GM19043 (cell line): ENCODE measurements at regions not wholly inside any gene's neighbourhood (a gene's known extent, or its start where the extent isn't known, plus 50 kb on each side); places are given as distances from the start of the nearest gene placed in this dataset.

Source experiments
- ATAC-seq: cut with Tn5 transposase; IDR thresholded peaks from one replicate; pipeline ENCODE4 v1.9.1; 2021; ENCODE audit warnings: low read depth; ENCODE audit not compliant: unreplicated experiment

DNA sequence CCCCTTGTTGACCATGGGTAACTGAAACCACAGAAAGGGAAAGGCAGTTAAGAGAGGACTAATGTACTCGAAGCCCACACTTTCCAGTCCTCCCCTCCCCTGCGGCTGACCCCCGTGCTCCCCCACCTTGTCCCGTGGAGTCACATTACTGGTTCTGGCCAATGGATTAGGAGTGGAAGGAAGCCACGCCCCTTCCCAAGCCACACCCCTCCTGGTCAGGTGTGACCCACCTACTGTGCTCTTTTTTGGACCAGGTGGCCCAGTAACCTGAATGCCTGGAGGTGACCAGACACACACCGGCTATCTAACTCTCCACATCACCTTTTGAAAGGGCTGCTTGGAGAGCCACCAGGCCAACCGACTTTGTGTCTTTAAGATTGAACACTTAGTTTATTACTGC is 109.3 kb upstream of the MSX1 start:
- no peak for ATAC-seq

DNA sequence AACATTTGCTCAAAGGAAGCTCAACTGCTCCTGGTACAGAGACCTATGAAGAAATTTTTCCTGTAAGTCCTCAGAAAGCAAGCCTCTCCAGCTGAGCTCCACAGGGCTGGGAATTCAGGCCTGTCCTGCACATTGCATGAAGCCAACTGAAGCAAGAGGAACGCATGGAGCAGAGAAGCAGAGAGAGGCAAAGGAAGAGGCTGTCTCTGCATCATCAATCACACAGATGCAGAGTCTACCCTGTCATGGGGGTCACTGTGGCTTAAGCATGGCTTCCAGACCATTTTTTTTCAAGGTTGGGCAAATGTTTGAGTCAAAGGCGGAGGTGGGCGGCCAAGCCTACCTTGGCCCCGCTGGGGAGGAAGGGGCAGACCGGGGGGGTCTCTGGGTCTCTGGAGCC is 110.3 kb upstream of the MSX1 start:
- no peak for ATAC-seq

DNA sequence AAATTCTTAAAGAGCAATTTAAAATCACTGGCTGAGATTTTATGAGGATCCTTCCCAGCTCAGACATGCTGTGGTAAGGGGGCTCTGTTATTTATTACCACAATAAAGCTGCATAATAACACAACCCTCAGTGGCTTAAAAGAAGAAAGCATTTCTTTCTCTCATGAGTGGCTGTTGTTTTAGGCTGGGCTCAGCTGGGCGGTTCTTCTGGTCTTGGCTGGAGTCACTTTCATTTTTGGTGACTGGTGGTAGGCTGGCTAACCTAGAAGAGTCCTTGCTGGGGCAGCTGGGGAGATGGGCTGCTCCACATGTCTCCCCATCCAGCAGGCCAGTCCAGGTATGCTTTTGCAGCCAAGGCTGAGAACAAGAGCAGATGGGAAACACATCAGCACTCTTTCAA is 113.0 kb upstream of the MSX1 start:
- no peak for ATAC-seq

DNA sequence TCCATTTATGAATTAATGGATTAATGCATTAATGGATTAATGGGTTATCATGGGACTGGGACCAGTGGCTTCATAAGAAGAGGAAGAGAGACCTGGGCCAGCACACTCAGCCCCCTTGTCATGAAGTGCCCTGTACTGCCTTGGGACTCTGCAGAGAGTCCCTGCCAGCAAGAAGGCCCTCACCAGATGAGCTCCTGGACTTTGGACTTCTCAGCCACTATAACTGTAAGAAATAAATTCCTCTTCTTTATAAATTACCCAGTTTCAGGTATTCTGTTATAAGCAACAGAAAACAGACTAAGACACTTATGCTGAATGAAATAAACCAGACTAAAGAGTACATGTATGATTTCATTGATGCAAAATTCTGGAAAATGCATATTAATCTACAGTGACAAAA is 119.4 kb upstream of the MSX1 start:
- no peak for ATAC-seq

DNA sequence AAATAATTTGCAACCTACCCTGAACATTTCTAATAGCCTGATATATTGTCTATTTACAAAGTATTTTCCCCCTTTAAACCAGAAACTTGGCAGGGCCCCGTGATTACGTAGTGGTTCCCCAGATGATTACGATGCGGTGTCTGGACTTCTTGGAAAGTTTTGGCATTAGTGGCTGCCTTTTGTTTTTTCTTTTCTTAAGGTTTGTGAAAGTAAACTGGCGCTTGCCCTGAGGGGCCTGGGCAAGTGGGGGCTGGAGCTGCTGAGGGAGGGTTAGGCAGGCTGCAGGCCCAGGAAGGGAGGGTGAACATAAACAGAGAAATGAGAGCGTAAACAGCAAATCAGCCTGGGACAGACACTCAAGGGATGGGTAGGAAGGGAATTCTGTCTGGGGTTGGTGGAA is 123.6 kb upstream of the MSX1 start:
- no peak for ATAC-seq

DNA sequence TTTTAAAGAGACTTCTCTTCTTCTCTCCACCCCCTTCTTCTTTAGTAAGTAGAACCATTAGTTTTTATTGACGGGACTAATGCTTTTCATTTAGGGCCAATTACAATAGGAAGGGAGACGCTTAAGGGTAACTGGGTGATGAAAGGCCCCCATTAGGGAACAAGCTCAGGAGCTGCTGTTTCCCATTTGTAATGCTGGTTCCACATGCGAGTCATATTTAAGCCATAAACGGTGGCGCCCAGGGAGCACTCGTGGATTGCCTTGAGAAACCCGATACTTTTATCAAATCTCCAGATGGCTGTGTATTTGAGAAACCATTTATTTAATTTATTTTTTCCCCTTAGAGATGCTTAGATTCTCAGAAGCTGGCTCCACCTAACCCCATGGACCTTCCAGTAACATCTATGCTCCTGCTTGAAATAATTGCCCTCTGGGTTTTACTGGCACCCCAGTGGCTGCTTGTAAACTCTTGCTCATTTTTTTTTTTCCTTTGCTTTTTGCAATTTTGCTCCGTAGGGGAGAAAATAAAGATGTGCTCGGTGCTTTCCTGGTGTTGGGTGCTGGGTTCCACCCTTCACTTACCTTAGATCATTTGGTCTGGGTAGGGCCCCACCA is 124.2 kb upstream of the MSX1 start:
- no peak for ATAC-seq

DNA sequence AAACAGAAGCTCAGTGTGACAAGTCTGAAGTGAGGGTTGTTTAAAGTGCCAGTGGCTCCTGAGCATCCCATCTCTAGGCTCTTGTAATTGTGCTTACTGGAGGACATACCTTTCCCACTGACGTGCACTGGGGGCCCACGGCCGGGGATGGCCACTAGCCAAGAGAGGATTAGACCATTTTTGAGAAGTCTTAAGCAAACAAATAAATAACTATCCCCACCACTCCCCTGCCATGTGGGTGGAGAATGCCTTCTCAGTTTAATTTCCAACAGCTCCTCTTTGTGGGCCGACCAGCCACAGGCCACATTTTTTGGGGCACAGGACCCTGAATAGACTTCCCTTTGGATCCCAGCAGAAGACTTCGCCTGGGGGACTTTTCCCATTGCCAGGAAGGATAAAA is 125.0 kb upstream of the MSX1 start:
- ATAC-seq, result no peak

DNA sequence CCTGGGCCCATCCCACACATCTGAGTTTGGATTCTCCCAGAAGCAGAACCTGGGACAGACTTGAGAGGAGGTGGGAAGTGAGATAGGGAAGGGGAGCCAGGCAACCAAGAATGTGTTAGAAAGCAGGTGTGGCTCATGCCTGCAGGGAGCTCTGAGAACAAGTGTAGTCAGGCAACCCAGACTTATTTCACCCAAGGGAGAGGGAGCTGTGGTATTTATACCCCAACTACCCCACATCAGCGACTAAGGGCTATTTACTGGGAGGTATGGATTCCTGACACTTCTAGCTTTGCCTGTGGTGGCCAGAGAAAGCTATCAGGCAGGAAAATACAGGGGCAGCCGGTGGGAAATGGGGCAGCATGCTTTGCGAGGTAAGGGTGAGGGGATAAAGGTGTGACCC is 125.8 kb upstream of the MSX1 start:
- no peak for ATAC-seq

DNA sequence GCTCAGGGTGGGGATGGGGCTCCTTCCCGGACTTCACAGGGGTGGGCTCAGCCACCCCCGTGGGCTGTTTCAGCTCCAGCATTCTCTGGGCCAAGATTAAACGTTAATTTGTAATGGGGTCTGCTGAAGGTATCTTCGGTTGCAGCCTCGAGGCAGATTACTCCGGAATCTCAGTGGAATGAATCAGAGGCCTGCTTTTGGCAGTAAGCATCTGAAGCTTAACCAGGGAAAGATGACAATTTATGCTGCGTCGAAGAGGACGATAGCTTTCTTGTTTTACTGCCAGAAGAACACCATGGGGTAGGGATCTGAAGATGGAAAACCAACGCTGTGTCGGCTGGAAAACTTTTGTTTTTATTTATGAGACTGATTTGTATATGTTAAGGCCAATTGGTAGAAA is 129.2 kb upstream of the MSX1 start:
- ATAC-seq, result no peak

DNA sequence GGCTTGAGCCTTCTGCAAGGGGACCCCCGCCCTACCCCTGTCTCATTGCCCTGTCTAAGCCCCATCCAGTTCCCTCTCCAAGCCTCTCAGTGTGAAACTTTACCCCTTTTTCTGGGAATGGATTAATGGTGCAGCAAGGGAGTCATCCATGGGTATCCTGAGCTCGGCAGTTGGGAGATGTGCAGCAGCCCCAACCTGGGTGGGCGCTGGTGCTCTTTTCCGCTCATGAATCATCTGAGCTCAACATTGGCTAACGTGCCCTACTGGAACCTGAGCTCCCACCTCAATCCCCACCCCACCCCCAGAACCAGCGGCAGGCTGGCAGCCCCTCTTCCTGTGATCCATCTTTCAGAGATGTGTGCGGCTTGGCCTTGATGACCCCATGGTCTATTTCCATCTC is 130.3 kb upstream of the MSX1 start:
- no peak for ATAC-seq

DNA sequence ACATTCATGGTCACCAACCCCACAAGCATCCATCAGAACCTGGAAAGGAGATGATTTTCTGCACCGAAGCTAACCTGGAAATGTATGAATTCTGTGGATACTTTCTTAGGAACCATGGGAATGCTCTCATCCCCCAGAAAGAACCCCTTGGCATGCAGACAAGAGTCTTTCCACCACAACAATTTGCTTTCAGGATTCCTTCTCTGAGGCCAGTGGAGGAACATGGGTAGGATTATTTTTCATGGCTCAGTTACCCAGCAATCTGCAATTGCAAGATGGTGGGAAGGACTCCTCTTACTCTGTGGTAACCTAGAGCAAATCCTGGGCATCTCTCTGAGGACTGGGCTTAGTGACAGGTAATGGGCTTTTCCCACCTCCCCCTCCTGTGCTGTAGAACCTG is 131.9 kb upstream of the MSX1 start:
- ATAC-seq, result no peak

DNA sequence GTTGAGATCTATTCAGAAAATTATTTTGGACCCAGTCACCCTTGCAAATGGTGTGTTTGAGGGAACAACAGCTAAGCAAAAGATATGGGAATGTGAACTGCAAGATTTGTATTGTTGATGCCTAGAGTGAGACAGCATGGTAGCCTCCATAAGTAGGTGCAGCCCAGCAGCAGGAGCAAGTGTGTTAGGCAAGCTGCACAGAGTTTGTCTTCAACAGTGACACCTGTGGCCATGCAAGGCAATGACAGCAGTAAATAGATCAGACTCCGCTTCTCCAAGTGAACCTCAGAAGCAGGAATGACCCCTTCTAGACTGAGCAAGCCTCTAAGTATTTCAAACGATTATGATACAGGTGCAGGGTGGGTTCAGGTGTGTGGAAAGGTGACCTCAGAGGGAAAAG is 133.4 kb upstream of the MSX1 start:
- no peak for ATAC-seq

DNA sequence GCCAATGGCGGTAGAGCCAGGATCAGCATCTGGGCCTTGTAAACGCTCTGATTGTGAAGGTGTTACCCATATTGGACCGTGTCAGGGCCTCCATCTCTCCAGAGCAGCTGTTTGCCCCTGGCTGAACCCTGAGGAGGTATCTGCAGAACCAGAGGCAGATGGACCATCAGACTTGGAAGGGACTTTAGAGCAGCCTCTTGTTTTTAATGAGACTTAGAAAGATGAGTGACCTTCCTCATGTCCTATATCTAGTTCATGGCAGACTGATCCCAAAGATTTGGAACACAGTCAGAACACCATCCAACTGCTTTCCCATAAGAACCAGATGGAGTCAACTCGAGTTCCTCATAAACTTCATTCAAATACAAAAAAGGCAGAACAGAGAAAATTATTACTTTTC is 135.1 kb upstream of the MSX1 start:
- no peak for ATAC-seq

DNA sequence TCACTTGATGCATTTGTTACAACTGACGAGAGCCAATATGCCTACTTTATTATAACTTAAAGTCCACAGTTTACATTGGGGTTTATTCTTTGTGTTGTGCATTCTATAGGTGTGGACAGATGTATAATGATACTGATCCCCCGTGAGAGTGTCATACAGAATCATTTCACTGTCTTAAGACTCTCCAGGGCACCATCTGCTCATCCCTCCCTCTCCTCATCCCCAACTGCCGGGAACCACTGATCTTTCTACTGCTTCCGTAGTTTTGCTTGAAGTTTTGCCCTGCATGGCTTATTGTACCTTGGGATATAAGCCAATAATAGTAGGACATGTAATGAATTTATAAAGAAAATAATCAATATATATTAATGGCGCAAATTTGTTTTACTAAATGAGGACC is 137.8 kb upstream of the MSX1 start:
- no peak for ATAC-seq

DNA sequence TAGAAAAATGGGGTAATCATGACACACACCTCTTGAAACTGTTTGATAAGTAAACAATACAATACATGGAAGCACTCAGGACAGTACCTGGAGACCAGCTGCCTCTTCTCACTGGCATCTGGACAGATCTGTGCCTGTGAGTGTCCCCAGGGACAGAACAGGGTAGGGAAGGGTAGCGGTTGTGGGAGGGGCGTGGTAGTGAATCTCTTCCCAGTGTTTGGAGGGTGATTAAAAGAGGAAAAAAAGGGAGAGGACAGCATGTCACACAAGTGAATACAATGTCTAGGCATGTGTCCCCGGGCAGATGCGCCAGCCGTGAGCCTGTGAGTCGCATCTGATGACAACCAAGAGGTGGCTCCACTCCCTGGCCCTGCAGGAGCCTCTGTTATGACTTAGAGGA is 138.8 kb upstream of the MSX1 start:
- ATAC-seq, result no peak

DNA sequence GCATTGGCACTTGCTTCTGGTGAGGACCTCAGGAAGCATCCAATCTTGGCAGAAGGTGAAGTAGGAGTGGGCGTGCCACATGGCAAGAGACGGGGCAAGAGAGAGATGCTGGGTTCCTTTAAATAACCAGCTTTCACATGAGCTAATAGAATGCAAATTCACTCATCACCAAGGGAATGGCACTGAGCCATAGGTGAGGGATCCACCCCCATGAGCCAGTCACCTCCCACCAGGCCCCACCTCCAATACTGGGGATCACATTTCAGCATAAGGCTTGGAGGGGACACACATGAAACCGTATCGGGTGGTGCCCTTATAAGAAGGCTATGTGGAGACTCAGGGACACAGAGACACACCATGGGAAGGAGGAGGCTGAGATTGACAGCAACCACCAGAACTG is 140.0 kb upstream of the MSX1 start:
- ATAC-seq, result no peak

DNA sequence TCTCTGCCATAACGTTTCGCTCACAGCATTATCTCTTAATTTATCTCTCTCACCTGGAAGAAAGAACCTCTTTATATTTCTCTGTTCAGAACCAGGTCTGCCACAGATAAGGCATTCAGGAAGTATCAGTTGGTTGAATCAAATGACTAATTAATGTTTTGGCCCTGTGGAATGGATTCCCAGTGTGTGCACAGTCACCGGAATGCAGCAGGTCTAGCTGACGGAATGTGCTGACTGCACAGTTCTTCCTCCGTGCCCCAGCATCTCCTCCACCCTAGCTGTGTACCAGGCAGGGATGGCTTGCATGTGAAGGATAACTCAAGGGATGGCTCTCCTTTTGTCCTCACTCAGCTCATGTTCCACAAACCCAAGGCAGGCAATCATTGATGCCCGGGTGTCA is 141.8 kb upstream of the MSX1 start:
- no peak for ATAC-seq

DNA sequence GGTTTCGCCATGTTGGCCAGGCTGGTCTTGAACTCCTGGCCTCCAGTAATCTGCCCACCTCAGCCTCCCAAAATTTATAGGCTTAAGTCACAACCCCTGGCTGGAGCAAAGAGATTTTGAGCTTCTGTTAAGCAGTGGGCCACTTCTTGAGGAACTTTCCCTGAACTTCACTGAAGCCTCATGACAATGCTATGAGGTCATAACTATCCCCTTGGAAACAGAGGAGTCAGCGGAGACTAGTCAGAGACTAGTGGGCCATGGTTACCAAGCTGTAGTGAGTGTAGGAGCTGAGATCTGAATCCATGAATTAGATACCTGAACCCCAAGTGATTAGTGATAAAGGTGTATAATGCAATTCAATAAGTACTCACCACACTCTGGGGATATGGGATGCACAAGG is 145.1 kb upstream of the MSX1 start:
- no peak for ATAC-seq

DNA sequence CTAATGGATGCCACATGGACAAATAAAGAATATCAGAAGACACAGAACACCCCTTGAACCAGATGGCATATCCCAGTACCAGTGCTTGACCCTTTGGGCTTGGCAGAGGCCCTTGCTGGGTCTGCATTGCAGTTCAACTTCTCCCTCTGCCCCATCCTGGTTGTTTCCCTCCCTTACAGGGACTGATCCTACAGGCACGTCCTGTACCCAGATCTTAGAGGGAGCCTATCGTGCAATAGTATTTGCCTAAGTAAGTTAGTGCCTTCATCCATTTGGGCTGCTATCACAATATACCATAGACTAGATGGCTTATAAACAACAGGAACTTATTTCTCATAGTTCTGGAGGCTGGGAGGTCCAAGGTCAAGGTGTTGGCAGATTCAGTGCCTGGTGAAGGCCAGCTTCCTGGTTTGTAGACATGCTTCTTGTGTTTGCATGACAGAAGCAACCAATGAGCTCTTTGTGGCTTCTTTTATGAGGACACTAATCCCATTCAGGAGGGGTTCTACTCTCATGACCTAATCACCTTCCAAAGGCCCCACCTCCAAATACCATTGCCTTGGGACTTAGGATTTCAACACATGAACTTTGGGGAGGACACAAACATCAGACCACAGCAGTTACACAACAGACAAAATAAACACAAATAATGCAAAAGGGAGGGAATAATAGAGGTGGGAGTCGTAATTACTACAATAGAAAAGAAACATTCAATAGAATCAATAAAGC is 146.5 kb upstream of the MSX1 start:
- no peak for ATAC-seq

DNA sequence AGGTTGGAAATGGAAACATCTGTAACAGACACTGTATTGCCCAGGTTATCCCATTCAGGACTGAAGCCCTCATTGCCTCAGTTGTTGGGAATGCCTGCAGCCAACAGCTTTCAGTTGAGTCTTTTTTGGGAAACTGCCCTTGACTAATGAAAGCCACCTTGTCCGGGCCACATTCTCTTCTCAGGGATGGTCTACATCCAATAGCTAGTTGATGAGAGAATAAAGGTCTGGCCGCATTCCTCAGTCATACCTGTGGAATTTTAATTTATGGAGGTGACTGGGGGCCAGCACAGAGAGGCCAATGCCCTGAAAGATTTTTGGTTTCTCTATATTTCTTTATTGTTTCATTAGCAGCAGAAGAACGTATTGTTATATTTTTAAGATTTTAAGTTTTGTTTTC is 147.6 kb upstream of the MSX1 start:
- ATAC-seq, result no peak

DNA sequence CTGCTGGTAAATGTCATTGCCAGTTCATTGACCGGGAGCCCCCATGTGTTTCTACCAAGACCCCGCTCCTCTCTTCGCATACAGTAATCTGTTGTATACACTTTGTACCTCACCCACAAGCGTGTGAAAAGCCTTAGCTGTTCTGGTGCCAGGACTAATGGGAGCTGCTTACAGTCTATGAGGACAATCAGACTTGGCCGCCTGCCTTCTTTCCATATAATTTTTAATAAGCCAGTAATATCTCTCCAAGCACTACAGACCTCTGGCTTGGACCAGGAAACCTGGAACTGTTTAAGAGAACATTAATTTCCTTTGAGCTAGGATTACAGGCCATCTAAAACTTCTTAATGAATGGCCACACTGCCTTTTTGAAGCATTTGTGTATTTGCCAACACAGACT is 149.7 kb upstream of the MSX1 start:
- ATAC-seq, result no peak

DNA sequence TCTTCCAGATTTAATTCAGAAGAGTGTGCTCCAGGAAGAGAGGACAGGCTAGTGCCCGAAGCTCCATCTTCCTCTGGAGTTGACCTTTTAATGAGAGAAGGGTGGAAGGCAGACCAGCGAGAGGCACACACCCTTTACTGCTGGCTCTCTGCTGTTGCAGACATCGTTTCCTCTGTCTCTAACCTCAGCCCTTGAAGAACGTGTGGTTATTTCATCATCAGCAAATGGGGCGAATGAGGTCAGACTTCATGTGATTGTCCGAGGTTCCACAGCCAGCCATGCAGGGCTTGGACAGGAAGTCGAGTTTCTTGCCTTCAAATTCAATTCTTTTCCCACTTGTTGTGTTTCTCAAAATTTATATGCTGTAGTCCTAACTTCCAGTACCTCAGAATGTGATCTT is 155.2 kb upstream of the MSX1 start:
- no peak for ATAC-seq

DNA sequence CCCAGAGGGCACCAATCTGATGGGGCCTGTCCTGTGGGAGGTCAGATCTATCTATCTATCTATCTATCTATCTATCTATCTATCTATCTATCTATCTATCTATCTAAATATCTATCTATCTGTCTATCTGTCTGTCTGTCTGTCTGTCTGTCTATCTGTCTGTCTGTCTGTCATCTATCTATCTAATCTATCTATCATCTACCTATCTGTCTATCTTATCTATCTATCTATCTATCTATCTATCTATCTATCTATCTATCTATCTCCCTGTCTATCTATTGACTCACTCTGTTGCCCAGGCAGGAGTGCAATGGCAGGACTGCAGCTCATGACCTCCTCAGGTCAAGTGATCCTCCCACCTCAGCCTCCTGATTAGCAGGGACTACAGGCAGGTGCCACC is 155.7 kb upstream of the STX18 start:
- no peak for ATAC-seq
